Tibial nerve (tissue), 4 donors: ENCODE measurements at regions not wholly inside any gene's neighbourhood (a gene's known extent, or its start where the extent isn't known, plus 50 kb on each side); places are given as distances from the start of the nearest gene placed in this dataset.
A peak's percentile ranks its signal among the peaks of the same experiment; 100 is the strongest.

Experiments
- DNase-seq, 2 donors: peaks; one replicate each; pipeline ENCODE4 v3.0.0-alpha.2; 2019; ENCODE audit warnings: low spot score in 2 of 2
- H3K27ac ChIP-seq, 4 donors: fragments of 200-600 bp; sonication (generic) in 3 of 4; one replicate each; pipeline ENCODE4 v1.5.1; 2017 to 2019; ENCODE audit warnings: mild to moderate bottlenecking in 1 of 4
- H3K27me3 ChIP-seq, 2 donors: fragments of 200-600 bp; sonication (generic) in 1 of 2; one replicate each; pipeline versions ENCODE4 v1.5.1 to v1.6.0; 2017 to 2019
- H3K36me3 ChIP-seq, 3 donors: fragments of 200-600 bp; sonication (generic); one replicate each; pipeline ENCODE4 v1.5.1; 2018 to 2019
- H3K4me1 ChIP-seq, 4 donors: fragments of 200-600 bp; sonication (generic) in 3 of 4; one replicate each; pipeline ENCODE4 v1.5.1; 2017 to 2019
- H3K4me3 ChIP-seq, 4 donors: fragments of 200-600 bp; sonication (generic) in 3 of 4; one replicate each; pipeline ENCODE4 v1.5.1; 2017 to 2019; ENCODE audit warnings: mild to moderate bottlenecking in 1 of 4, moderate library complexity in 1 of 4
- H3K9me3 ChIP-seq, 4 donors: fragments of 200-600 bp; sonication (generic) in 3 of 4; one replicate each; pipeline ENCODE4 v1.5.1; 2017 to 2019
- CTCF ChIP-seq, 5 experiments: fragments of 200-600 bp in 3 of 5; fragments of 450-650 bp in 2 of 5; sonication (generic) in 3 of 5; IDR thresholded peaks; one replicate each; pipeline ENCODE4 v1.5.1; 2016 to 2019; ENCODE audit warnings: antibody characterized with exemption in 5 of 5, mild to moderate bottlenecking in 3 of 5, moderate library complexity in 2 of 5
- EP300 ChIP-seq, 2 donors: sonication (generic); formaldehyde crosslinking; IDR thresholded peaks; one replicate each; pipeline ENCODE4 v1.6.1; 2017; ENCODE audit warnings: antibody characterized with exemption in 2 of 2, mild to moderate bottlenecking in 1 of 2
- POLR2A ChIP-seq, 2 donors: fragments of 450-650 bp; IDR thresholded peaks; one replicate each; pipeline ENCODE4 v1.6.1; 2017; ENCODE audit warnings: antibody characterized with exemption in 2 of 2, mild to moderate bottlenecking in 2 of 2, moderate library complexity in 2 of 2
- WGBS, 2 donors: methylation state at CpG; one replicate each; pipeline ENCODE4 v1.1.5; 2018; 5-methylcytosine and 5-hydroxymethylcytosine counted together

GRCh38 chr5:84518862-84519261 is 134.2 kb upstream of the EDIL3 start:
- DNase-seq: no peak
- TF ChIP-seq CTCF (IDR thresholded peaks at IDR 0.05): no peak
- no peak for TF ChIP-seq EP300 (IDR thresholded peaks at IDR 0.05)
- TF ChIP-seq POLR2A (IDR thresholded peaks at IDR 0.05): no peak
- Histone ChIP-seq H3K4me3 (no peak overlapping the region), H3K27me3 (no peaks in the 10 kb centered on the region), H3K36me3 (no peaks in the 10 kb centered on the region), H3K4me1 (no peaks in the 10 kb centered on the region), H3K9me3 (peaks cover 0 to 4% (median 0%) of the 10 kb centered on the region in 4 donors), H3K27ac (no peak overlapping the region)
- WGBS, 2 donors: 89% methylated on average over 3 of the region's 3 CpGs

- no peaks in the 10 kb centered on the region for H3K27me3 ChIP-seq
- DNase-seq: no peak
- H3K4me1 ChIP-seq: no peaks in the 10 kb centered on the region
- WGBS, 2 donors: 90 to 96% methylated on average over 4 of the region's 4 CpGs
- H3K4me3 ChIP-seq: no peak overlapping the region
- peaks cover 0 to 4% (median 0%) of the 10 kb centered on the region in 4 donors for H3K9me3 ChIP-seq
- no peak overlapping the region for H3K27ac ChIP-seq
- no peak for TF ChIP-seq POLR2A (IDR thresholded peaks at IDR 0.05)
- no peaks in the 10 kb centered on the region for H3K36me3 ChIP-seq
Measured at GRCh38 chr5:84518370-84518769, 133.7 kb upstream of the EDIL3 start.

- Histone ChIP-seq H3K9me3 (no peaks in the 10 kb centered on the region), H3K4me3 (no peak overlapping the region), H3K27me3 (no peaks in the 10 kb centered on the region), H3K4me1 (no peaks in the 10 kb centered on the region), H3K36me3 (no peaks in the 10 kb centered on the region), H3K27ac (no peak overlapping the region)
- DNase-seq: no peak
- TF ChIP-seq POLR2A (IDR thresholded peaks at IDR 0.05) (no peak), EP300 (IDR thresholded peaks at IDR 0.05) (no peak), CTCF (IDR thresholded peaks at IDR 0.05) (no peak)
Measured at GRCh38 chr5:84506625-84507024, 121.9 kb upstream of the EDIL3 start.

- Histone ChIP-seq H3K4me1 (no peaks in the 10 kb centered on the region), H3K4me3 (no peak overlapping the region), H3K9me3 (no peaks in the 10 kb centered on the region), H3K36me3 (no peaks in the 10 kb centered on the region), H3K27ac (no peak overlapping the region), H3K27me3 (no peaks in the 10 kb centered on the region)
- TF ChIP-seq EP300 (IDR thresholded peaks at IDR 0.05) (no peak), CTCF (IDR thresholded peaks at IDR 0.05) (no peak), POLR2A (IDR thresholded peaks at IDR 0.05) (no peak)
- no peak for DNase-seq
Measured at GRCh38 chr5:84494453-84494852, 109.8 kb upstream of the EDIL3 start.

- peak in 1 of 2 donors; percentile 34 for DNase-seq
- no peaks in the 10 kb centered on the region for H3K9me3 ChIP-seq
- H3K27me3 ChIP-seq: no peaks in the 10 kb centered on the region
- no peaks in the 10 kb centered on the region for H3K36me3 ChIP-seq
- H3K4me1 ChIP-seq: no peaks in the 10 kb centered on the region
- H3K27ac ChIP-seq: no peak overlapping the region
- TF ChIP-seq EP300 (IDR thresholded peaks at IDR 0.05): no peak
- TF ChIP-seq POLR2A (IDR thresholded peaks at IDR 0.05): no peak
- TF ChIP-seq CTCF (IDR thresholded peaks at IDR 0.05): no peak
- no peak overlapping the region for H3K4me3 ChIP-seq
Measured at GRCh38 chr5:84487963-84488362, 103.3 kb upstream of the EDIL3 start.

- H3K27me3 ChIP-seq: no peaks in the 10 kb centered on the region
- H3K9me3 ChIP-seq: no peaks in the 10 kb centered on the region
- 55 to 59% methylated on average over 5 of the region's 5 CpGs for WGBS, 2 donors
- TF ChIP-seq EP300 (IDR thresholded peaks at IDR 0.05) (no peak), CTCF (IDR thresholded peaks at IDR 0.05) (no peak), POLR2A (IDR thresholded peaks at IDR 0.05) (no peak)
- H3K36me3 ChIP-seq: no peaks in the 10 kb centered on the region
- H3K27ac ChIP-seq: no peak overlapping the region
- H3K4me3 ChIP-seq: no peak overlapping the region
- H3K4me1 ChIP-seq: no peaks in the 10 kb centered on the region
- no peak for DNase-seq
Measured at GRCh38 chr5:84480873-84481637, 96.4 kb upstream of the EDIL3 start.
